ENCODE measurements at regions not wholly inside any gene's neighbourhood (a gene's known extent, or its start where the extent isn't known, plus 50 kb on each side); places are given as distances from the start of the nearest gene placed in this dataset.
A peak's percentile ranks its signal among the peaks of the same experiment; 100 is the strongest.

DNA sequence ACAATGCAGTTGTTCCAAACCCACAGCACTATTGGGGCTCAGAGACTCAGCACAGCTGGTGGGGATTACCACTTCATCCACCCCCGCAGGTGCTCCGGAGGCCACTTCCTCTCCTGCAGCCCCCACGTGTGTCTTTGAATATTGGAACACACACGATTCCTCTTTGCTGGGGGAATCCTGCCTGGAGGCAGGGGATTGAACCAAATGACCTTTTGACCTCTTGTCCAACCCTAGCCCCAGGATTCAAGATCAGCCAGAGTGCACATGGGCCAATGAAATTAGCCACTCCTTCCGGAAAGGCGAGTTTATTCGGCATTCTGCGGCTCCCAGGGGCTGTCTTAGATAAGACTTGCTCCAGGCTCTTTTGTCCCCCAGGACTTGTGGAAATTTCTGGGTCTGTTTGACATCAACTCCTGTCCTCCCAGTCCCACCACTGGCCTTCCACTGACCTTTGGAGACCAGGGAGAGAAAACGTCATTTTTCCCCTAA, 350.2 kb downstream of the FOXL1 start:
- intact Hi-C loops (cut with micrococcal nuclease): no loop called here
- no peak for DNase-seq
- ATAC-seq: no peak

DNA sequence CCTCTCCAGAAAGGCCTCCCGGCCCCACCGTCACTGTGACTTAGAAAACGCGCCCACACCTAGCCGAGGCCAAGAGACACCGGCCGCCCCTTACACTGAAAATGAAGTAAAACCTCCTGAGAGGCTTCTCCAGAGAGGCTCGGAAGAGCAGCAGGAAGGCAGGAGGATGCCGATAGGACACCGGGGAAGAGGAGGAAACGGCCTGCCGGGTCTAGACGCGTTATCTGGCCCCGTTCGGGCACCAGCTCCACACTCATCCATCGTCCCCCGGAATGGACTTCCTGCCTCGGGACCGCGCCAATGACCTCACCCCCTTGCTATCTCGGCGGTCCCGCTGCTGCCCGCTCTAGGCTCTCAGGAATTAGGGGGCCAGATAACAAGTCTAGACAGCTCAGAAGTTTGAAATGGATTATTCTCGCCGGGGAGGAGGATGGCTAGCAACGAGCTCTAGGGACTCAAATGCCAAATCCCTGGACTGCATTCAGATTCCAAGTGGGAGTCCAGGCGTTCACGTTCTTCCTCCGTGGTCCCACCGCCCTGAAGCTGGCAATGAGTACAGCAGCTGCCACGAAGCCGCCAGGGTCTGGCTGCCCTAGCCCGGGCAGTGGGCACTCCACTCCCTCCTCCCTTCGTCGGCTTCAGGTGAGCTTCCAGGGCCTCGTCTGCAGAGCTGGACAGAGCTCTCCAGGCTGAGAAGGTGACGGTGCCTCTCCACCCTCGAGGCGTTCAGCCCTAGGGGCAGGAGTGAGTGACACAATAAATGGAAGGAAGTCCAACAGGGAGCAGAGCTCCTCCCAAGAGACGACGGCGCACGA, 350.9 kb downstream of the FOXL1 start:
- intact Hi-C loops (cut with micrococcal nuclease): no loop called here
- ATAC-seq: peak; percentile 67
- peak; percentile 65 for DNase-seq

DNA sequence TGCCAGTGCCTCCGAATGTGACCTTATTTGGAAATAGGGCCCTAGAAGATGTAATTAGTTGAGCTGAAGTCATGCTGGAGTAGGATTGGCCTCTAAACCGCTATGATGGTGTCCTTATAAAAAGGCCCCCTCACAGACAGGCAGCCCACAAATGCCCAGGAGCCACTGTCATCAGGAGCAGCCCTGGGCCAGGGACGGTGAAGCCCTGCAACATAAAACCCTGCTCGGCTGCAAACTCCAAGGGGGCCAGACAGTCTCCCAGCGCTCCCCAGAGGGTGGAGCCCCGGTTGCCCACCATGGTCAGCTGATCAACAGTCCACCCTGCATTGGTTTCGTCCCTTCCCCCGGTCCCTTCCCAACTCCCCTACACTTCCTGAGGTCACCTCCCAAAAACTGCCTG, 351.7 kb downstream of the FOXL1 start:
- intact Hi-C loops (cut with micrococcal nuclease): no loop called here
- DNase-seq (no peak), ATAC-seq (no peak)

DNA sequence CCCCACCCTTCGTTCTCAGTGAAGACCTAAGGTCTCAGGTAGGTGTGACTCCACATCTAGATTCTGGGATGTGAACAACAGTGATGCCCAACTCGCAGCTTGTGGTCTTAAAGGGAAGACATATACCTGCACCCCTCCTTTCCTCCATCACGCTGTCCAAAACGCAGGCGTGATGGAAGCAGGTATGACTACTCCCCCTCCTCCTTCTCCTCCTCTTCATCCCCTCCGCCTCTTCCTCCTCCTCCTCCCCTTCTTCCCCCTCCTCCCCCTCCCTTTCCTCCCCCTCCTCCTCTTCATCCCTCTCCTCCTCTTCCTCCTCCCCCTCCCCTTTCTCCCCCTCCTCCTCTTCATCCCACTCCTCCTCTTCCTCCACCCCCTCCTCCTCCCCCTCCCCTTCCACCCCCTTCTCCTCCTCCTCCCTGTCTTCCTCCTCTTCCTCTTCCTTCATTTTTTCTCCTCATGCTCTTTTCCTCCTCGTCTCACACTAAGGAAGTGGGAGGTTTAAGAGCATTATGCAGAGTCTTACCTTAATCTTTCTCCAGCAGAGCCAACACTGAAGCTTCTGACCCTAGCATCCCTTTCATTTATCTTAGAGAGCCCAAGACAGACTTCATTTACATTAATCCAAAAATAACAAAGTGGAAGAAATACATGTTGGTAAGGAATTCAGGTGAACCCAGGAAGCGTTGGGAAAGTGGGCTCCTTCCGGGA, 352.5 kb downstream of the FOXL1 start:
- DNase-seq (no peak), ATAC-seq (no peak)
- intact Hi-C loops (cut with micrococcal nuclease): no loop called here

DNA sequence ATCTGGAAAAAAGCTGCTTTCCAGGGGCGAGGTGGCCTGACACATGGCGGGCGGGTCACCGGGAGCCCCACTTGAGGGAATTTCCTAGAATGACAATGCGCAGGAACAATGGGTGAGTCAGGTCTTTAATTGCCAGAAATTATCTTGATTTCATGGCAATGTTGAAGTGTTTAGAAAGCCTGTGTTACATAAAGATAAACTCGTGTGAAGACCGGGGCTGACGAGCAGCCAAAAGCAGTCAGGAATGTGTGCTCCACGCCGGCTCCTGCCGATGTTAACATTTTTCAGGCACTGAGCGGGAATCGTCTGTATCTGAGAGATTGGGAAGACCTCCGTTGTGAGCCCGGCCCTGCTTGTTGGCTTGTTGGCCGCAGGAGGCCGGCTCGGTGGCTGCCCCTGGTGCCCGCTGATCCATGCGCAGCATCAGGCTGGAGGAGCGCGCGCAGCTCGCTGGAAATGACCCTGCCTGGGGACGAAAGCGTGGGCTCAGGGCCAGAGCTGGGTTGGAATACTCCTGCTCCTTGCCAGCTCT, 353.1 kb downstream of the FOXL1 start:
- ATAC-seq: peak; percentile 88

DNA sequence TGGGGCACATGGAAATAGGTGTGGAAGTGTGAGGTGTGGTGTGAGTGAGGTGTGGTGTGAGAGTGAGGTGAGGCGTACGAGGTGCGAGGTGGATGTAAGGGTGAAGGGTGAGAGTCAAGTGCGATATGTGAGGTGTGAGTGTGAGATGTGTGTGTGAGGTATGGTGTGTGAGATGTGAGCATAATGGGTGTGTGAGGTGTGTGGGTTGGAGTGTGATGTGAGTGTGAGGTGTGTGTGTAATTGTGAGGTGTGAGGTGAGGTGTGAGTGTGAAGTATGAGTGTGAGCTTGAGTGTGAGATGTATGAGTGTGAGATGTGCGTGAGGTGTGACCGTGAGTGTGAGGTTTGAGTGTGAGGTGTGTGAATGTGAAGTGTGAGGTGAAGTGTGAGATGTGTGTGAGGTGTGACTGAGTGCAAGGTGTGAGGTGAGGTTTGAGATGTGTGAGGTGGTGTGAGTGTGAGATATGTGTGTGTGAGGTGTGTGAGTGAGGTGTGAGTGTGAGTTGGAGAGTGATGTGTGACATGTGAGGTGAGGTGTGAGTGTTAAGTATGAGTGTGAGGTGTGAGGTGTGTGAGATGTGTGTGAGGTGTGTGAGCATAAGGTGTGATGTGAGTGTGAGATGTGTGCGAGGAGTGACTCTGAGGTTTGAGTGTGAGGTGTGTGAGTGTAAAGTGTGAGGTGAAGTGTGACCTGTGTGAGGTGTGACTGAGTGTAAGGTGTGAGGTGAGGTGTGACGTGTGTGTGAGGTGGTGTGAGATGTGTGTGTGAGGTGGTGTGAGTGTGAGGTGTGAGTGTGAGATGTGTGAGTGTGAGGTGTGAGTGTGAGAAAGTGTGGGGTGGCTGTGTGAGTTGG, 354.0 kb downstream of the FOXL1 start:
- intact Hi-C loops (cut with micrococcal nuclease): no loop called here
- ATAC-seq (no peak), DNase-seq (no peak)

More for the DNA sequence above, 353.1 kb downstream of the FOXL1 start:
- peak; percentile 87 for DNase-seq
- intact Hi-C loops (cut with micrococcal nuclease): no loop called here

DNA sequence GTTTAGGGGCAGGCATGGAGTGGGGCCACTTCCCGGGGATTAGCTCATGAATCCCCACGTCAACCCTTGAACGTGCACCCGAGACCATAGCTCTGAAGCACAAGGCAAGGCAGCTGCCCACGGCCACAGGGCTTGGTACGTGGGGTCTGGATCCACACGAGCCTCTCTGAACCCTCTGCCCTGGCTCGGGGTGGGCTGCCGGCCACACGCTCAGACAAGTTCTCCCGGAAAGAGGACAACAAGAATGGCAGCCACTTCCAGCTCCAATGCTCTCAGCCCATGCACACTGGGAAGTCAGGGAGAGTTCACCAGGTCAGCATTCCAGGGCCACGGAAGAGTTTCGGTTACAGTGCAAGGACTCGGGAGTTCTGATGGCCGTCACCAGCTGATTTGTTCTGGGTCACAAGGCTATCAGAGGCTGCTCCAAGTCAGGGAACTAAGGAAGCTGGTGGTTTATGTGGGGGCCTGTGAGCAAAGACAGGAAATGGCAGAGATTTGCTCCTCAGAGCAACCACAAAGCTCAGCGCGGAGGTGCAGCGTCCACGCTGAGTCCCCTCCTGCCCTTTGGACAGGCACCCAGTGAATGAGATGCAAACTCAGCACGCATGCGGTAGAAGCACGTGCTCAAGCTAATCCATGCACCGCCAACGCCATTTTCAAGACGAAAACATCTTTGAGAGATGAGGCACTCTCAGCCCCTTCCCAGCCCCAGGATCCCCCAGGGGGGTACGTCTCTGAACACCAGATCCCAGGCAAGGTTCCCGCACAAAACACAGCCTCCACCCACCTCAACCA, 356.4 kb downstream of the FOXL1 start:
- DNase-seq: peak; percentile 10
- intact Hi-C loops (cut with micrococcal nuclease): no loop called here
- no peak for ATAC-seq

DNA sequence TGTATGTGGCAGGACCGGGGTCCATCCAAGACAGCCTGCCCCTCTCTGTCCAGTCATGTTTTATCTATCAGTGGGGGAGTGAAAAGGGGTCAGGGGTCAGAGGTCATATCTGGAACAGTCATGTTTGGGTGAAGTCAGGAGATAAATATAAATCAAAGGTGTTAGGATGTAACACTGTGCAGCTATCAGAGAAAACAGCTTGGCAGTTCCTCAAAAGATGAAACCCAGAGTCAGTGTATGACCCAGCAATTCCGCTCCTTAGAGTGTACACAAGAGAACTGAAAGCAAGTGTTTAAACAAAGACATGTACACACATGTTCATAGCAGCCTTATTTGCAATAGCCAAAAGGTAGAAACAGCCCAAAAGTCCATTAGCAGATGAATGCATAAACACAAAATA, 361.3 kb downstream of the FOXL1 start:
- intact Hi-C loops (cut with micrococcal nuclease): no loop called here
- ATAC-seq (no peak), DNase-seq (no peak)

DNA sequence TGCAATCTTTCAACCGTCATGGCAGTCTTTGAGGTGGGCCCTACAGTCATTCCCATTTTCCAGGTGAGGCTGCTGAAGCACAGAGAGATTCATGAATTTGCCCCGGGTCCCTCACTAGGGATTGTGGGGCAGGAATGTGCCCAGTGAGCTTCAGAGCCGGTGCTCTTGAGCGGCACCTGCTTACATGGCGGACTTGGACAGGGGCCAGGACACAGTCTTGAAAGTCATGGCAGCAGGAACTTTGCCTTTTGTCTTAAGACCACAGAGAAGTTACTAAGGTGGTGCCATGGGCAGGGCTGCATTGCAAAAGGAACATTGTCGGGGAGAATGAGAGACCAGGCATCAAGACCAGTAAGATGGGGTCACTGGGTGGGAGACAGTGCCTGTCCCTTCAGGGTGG, 363.4 kb downstream of the FOXL1 start:
- intact Hi-C loops (cut with micrococcal nuclease): no loop called here
- no peak for ATAC-seq
- DNase-seq: peak; percentile 3

DNA sequence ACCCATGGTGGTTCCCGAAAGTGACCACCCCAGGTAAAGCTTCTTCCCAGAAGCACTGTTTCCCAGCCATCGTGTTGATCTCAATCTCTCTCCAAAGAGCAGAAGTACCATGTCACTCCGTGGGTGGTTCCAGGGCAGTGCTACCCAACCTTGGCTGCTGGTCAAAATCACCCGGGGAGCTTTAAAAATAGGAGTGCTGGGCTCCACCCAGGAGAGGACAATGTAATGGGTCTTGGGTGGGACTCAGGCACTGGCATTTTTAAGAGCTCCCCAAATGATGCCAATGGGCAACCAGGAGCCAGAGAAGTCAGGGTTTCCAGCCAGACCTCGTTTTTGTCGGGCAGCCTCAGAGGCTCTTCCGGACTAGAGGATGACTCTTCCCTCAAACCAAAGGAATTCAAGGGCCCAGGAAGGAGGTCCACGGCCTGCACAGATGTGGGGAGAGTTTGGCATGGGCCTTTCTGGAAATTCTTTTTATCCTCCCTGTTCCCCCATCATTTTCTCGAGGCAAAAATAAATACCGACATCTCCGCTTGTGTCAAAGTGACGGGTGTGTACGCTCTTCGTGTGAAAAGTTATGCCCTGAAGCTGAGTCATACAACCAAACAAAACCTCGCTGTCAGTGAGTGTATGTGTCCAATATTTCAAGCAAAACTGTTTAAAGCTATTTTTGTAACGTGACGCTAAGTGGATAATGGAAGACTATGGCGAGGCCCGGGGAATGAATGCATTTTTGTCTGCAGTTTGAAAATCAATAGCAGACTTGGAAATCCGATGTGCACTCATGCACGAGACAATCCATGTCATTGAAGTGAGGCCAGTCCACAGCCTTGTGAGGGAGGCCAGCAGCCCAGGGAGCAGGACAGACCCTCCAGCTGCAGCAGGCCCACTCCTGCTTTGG, 364.1 kb downstream of the FOXL1 start:
- intact Hi-C loops (cut with micrococcal nuclease): no loop called here
- peak; percentile 21 for DNase-seq
- ATAC-seq: peak; percentile 48

DNA sequence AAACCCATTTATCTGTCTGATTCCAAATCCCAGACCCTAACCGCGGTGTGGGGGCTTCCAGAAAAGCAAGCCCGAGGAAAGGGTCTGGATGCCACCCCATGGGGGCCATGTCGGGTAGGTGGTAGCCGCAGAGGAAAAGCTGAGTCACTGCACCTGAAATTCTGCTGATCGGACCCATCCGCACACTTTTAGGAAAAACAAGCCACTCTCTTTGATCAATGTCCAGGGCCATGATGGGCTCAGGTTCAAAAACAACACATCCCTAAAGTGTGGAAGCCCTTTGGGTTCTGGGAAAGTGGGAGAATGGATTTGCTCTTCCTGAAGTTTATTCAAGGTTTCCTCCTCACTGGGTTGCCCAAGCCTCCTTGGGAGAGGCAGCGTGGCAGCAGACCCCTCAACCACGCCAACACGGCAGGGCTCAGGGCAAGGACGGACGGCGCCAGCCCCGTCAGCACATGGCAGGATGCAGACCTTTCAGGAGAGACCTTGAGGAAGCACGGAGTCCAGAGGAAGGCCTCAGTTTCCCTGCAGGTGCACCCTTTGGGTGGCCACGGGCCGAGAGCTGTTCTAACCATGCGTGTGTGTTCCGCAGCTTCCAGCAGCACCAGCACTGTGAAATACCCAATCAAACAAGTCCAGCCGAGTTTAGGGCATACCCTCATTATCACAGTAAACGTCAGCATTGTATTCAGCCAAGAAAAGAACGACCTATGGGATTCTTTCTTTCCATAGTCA, 367.0 kb downstream of the FOXL1 start:
- no peak for ATAC-seq
- DNase-seq: peak; percentile 18
- intact Hi-C loops (cut with micrococcal nuclease): no loop called here

DNA sequence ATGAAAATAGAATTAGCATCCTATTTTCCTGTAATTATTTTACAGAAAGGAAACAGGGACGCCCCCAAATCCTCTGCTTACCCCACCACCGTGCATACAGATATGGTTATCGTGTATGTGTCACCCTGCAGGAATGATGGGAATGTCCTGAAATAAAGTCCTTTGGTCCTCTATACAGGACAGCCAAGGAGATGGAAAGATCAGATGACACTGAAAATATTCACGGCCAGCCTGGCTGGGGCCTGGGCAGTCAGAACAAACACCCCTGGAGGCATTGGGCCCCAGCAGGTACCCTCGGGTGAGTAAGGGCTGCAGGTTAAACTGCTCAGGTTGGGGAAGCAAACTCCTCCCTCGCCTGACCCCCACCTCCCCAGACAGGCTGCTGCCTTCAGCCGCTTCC, 368.0 kb downstream of the FOXL1 start:
- intact Hi-C loops (cut with micrococcal nuclease): no loop called here
- no peak for DNase-seq
- no peak for ATAC-seq

DNA sequence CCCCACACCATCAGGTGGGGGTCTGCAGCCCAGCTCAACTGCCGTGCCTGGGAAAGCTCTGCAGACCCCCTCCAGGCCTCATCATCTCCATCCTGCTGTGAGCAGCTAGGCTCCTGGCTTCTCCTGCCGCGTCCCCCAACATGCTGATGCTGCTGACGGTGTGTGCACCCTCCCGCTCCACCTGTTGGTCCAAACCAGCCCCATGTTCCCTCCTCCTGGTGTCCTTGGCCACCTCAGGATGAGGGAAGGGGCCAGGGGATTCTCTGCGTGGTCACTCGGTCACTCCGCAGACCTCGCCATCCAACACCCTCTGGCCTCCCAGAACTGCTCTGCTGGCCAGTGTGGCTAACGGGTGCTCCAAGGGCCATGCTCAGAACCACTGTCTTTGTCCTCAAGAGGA, 368.6 kb downstream of the FOXL1 start:
- intact Hi-C loops (cut with micrococcal nuclease): no loop called here
- no peak for ATAC-seq
- peak; percentile 6 for DNase-seq

DNA sequence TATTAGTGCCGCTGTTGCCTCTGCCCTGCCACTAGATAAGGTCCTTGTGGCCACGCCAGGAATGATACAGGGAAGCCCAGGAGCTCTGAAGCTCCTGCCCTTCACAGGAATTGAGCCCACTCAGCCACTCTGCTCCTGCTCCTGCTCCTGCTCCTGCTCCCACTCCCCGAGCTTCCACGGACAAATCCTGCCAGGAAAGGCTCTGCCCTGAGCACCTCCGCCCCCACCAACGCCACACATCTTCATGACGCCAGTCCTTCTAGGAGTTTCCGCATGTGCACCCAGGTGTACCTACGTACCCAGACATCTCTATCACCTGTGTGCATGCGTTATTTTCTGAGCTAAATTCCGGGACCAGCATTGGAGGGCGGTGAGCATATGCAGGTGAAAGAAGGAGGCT, 369.1 kb downstream of the C16orf95 start:
- intact Hi-C loops (cut with micrococcal nuclease): no loop called here
- DNase-seq (peak; percentile 27), ATAC-seq (peak; percentile 28)

DNA sequence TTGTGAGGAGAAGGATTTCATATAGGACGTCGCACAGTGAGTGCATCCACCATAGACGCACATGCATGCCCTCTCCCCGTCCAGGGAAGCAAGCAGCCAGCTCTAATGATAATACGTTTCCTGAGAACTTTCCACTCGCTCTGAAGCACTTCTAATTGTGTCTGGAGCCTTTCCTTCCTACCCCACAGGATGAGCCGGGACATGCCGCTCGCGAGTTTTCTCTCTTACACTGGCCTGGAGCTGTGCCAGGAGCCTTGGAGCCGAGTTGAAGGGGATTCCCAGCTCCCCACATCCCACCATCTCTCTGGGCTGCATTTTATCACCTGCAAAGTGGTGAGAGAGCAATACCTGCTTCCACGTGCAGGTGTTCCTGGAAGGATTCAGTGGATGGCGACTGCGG, 368.1 kb downstream of the C16orf95 start:
- DNase-seq: peak; percentile 24
- intact Hi-C loops (cut with micrococcal nuclease): no loop called here
- no peak for ATAC-seq

DNA sequence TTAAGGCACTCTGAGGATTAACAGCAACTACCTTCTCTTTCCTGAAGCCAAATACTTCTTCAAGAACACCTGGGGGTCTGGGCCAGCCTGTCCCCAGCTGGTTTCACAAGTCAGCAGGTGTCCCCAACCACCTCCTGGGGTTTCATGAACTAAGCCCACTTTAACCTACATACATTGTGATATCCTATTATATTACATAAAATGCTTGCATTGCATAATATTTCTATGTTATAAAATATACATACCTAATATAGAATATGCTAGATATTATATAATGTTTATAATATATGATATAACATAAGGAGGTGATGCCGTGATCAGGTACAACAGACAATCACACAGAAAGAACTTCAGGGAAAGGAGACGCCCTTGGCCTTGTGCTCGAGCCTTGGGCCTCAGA, 367.6 kb downstream of the C16orf95 start:
- ATAC-seq (no peak), DNase-seq (no peak)
- intact Hi-C loops (cut with micrococcal nuclease): no loop called here

Data from left ventricle myocardium superior (tissue), 1 donor.